Mesendoderm (in vitro differentiated cells): ENCODE measurements at regions not wholly inside any gene's neighbourhood (a gene's known extent, or its start where the extent isn't known, plus 50 kb on each side); places are given as distances from the start of the nearest gene placed in this dataset.

Experiments
- DNase-seq: peaks from one replicate; pipeline ENCODE4 v3.0.0; 2013
- H2AK5ac ChIP-seq: 2 replicates; pipeline ENCODE4 v1.6.1; 2013; ENCODE audit warnings: low read length, inconsistent platforms
- H2BK120ac ChIP-seq: 2 replicates; pipeline ENCODE4 v1.6.1; 2013; ENCODE audit warnings: low read depth, mild to moderate bottlenecking, low read length, moderate library complexity, mixed read lengths
- H2BK15ac ChIP-seq: replicated peaks from 2 replicates; pipeline ENCODE4 v1.6.1; 2013; ENCODE audit warnings: low read depth, mild to moderate bottlenecking, moderate library complexity
- H2BK5ac ChIP-seq: 2 replicates; pipeline ENCODE4 v1.6.1; 2013; ENCODE audit warnings: low read length, inconsistent platforms
- H3K18ac ChIP-seq: 2 replicates; pipeline ENCODE4 v1.6.1; 2013; ENCODE audit warnings: mild to moderate bottlenecking, low read length, mixed read lengths
- H3K23ac ChIP-seq: one replicate; pipeline ENCODE4 v1.6.1; 2013; ENCODE audit warnings: low read length
- H3K27ac ChIP-seq: 2 replicates; pipeline ENCODE4 v1.5.1; 2013; ENCODE audit warnings: low read depth, mild to moderate bottlenecking, inconsistent platforms, low read length, moderate library complexity
- H3K27me3 ChIP-seq: 2 replicates; pipeline ENCODE4 v1.6.1; 2013; ENCODE audit warnings: low read length, control low read depth, mild to moderate bottlenecking, inconsistent platforms; ENCODE audit not compliant: insufficient read depth, poor library complexity
- H3K36me3 ChIP-seq: 2 replicates; pipeline ENCODE4 v1.6.1; 2013; ENCODE audit warnings: low read length, inconsistent platforms; ENCODE audit not compliant: control insufficient read depth, insufficient read depth
- H3K4ac ChIP-seq: one replicate; pipeline ENCODE4 v1.6.1; 2013; ENCODE audit warnings: low read depth, mild to moderate bottlenecking, low read length, moderate library complexity
- H3K4me1 ChIP-seq: 2 replicates; pipeline ENCODE4 v1.6.1; 2013; ENCODE audit warnings: low read depth, low read length, inconsistent platforms; ENCODE audit not compliant: control insufficient read depth
- H3K4me2 ChIP-seq: 2 replicates; pipeline ENCODE4 v1.6.1; 2013; ENCODE audit warnings: low read length
- H3K4me3 ChIP-seq: 2 replicates; pipeline ENCODE4 v1.5.1; 2013; ENCODE audit warnings: mild to moderate bottlenecking, low read length
- H3K56ac ChIP-seq: one replicate; pipeline ENCODE4 v1.6.1; 2013; ENCODE audit warnings: low read length
- H3K79me1 ChIP-seq: 2 replicates; pipeline ENCODE4 v1.6.1; 2013; ENCODE audit warnings: low read length, inconsistent platforms
- H3K79me2 ChIP-seq: 2 replicates; pipeline ENCODE4 v1.6.1; 2013; ENCODE audit warnings: mild to moderate bottlenecking, low read length; ENCODE audit not compliant: control insufficient read depth, insufficient read depth
- H3K9ac ChIP-seq: 2 replicates; pipeline ENCODE4 v1.6.1; 2013; ENCODE audit warnings: low read length, inconsistent platforms
- H4K5ac ChIP-seq: one replicate; pipeline ENCODE4 v1.6.1; 2013; ENCODE audit warnings: low read length
- H4K8ac ChIP-seq: one replicate; pipeline ENCODE4 v1.6.1; 2013; ENCODE audit warnings: low read depth, mild to moderate bottlenecking, control low read depth, low read length, moderate library complexity
- WGBS: extraction: QIAGEN DNeasy Blood & Tissue Kit; methylation state at CpG from one replicate; pipeline ENCODE4 v1.1.7; 2013; ENCODE audit warnings: low lambda C conversion rate, missing lambda C conversion rate; ENCODE audit not compliant: insufficient coverage; ENCODE audit errors: extremely low coverage; 5-methylcytosine and 5-hydroxymethylcytosine counted together

DNA sequence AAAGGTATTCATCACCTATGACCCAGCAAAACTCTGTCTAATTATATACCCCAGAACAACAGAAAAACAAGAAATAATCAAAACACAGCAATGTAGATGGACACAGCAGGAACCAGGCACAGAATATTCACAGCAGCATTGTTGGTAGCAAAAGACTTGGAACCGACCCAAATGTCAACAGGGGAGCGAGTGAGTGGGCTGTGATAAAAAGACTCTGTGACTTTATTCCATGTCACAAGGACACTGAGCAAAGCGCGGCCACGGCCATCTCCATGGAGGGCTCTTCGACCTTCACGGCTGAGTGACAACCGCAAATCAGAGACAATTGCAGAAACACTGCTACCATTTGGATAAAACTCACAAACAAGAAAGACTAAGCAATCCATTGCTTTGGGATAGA is 1373.1 kb downstream of the TBC1D22A start:
- Histone ChIP-seq H3K4ac (no peak overlapping the region), H3K4me3 (no peak overlapping the region), H2BK15ac (no peak overlapping the region), H2AK5ac (no peak overlapping the region), H4K8ac (no peak overlapping the region), H3K36me3 (no peaks in the 10 kb centered on the region), H3K79me1 (no peaks in the 10 kb centered on the region), H2BK5ac (no peak overlapping the region), H3K4me1 (no peaks in the 10 kb centered on the region), H3K23ac (no peak overlapping the region), H3K4me2 (no peak overlapping the region), H4K5ac (no peak overlapping the region), H2BK120ac (no peak overlapping the region), H3K27ac (no peak overlapping the region), H3K18ac (no peak overlapping the region), H3K56ac (no peak overlapping the region), H3K9ac (no peak overlapping the region), H3K79me2 (no peaks in the 10 kb centered on the region), H3K27me3 (no peaks in the 10 kb centered on the region)
- no peak for DNase-seq
- no CpG with 5 or more reads among the region's 8 CpGs for WGBS

DNA sequence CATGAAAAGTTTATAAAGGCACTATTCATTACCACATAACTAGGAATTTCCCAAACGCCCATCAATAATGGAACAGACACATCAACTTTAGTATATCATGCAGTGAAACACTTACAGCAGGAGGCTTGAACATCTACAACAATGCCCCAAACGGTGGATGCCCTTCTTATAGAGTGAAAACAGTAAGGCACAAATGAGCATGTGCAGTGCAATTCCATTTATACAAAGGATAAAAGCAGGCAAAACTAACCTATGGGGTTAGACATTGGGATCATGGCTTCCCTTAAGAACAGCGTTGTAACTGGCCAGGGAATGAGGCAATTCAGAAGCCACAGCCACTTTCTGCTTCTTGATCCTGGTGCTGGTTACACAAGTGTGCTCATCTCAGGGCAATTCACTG is 1363.0 kb downstream of the TBC1D22A start:
- Histone ChIP-seq H2BK5ac (no peak overlapping the region), H3K4me1 (no peaks in the 10 kb centered on the region), H3K27me3 (no peaks in the 10 kb centered on the region), H3K4me3 (no peak overlapping the region), H3K4ac (no peak overlapping the region), H3K4me2 (no peak overlapping the region), H3K36me3 (no peaks in the 10 kb centered on the region), H3K9ac (no peak overlapping the region), H4K5ac (no peak overlapping the region), H3K27ac (no peak overlapping the region), H3K23ac (no peak overlapping the region), H3K79me2 (no peaks in the 10 kb centered on the region), H2BK15ac (no peak overlapping the region), H3K79me1 (no peaks in the 10 kb centered on the region), H2BK120ac (no peak overlapping the region), H4K8ac (no peak overlapping the region), H3K56ac (no peak overlapping the region), H2AK5ac (no peak overlapping the region), H3K18ac (no peak overlapping the region)
- WGBS = no CpG with 5 or more reads among the region's 3 CpGs
- no peak for DNase-seq

DNA sequence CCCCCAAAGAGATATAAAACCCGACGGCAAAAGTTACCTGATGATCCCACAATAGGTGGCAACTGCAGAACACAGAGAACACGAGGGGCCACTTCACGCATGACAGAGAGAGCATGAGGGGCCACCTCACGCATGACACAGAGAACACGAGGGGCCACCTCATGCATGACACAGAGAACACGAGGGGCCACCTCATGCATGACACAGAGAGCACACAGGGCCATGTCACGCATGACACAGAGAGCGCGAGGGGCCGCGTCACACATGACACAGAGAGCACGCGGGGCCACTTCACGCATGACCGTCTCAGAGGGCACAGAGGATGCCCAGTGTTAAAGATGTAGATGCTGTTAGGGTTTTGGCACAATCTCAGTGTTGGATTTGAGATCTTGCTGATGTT is 1359.5 kb downstream of the TBC1D22A start:
- H3K4me1 ChIP-seq = no peaks in the 10 kb centered on the region
- no peak overlapping the region for H3K23ac ChIP-seq
- no peak overlapping the region for H2AK5ac ChIP-seq
- no CpG with 5 or more reads among the region's 16 CpGs for WGBS
- no peak overlapping the region for H4K8ac ChIP-seq
- no peak overlapping the region for H2BK5ac ChIP-seq
- H3K4ac ChIP-seq = no peak overlapping the region
- no peak overlapping the region for H3K56ac ChIP-seq
- no peaks in the 10 kb centered on the region for H3K79me2 ChIP-seq
- no peaks in the 10 kb centered on the region for H3K27me3 ChIP-seq
- H3K27ac ChIP-seq = no peak overlapping the region
- no peaks in the 10 kb centered on the region for H3K79me1 ChIP-seq
- H3K4me2 ChIP-seq = no peak overlapping the region
- no peaks in the 10 kb centered on the region for H3K36me3 ChIP-seq
- H2BK15ac ChIP-seq = no peak overlapping the region
- no peak overlapping the region for H3K9ac ChIP-seq
- H3K18ac ChIP-seq = no peak overlapping the region
- no peak overlapping the region for H3K4me3 ChIP-seq
- no peak overlapping the region for H2BK120ac ChIP-seq
- DNase-seq = no peak
- no peak overlapping the region for H4K5ac ChIP-seq

DNA sequence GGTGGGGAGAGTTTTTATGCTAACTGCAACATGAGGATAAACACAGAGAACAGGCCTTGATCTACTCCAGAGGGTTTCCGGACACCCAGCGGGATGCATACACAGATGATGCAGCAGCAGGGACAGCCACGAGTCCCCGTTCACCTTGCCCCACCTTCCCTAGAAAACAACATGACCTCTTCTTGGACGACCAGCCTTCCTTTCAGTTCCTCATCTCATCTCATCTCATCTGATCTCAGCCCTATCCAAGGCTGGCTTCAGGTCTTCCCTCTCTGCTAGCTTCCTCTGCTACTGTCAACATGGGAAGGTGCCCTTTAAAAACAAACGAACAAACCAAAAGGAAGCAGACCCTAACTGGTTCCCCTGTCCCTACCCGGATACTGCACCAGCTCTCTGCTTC is 1356.2 kb downstream of the TBC1D22A start:
- H2AK5ac ChIP-seq = no peak overlapping the region
- no peak overlapping the region for H2BK120ac ChIP-seq
- no peaks in the 10 kb centered on the region for H3K36me3 ChIP-seq
- no peaks in the 10 kb centered on the region for H3K27me3 ChIP-seq
- H3K23ac ChIP-seq = no peak overlapping the region
- no peaks in the 10 kb centered on the region for H3K4me1 ChIP-seq
- no peaks in the 10 kb centered on the region for H3K79me2 ChIP-seq
- no peak overlapping the region for H2BK15ac ChIP-seq
- no peak overlapping the region for H3K4me2 ChIP-seq
- H3K27ac ChIP-seq = no peak overlapping the region
- WGBS = no CpG with 5 or more reads among the region's 7 CpGs
- no peak overlapping the region for H3K18ac ChIP-seq
- H3K79me1 ChIP-seq = no peaks in the 10 kb centered on the region
- no peak overlapping the region for H3K4ac ChIP-seq
- H3K9ac ChIP-seq = no peak overlapping the region
- no peak overlapping the region for H3K4me3 ChIP-seq
- no peak overlapping the region for H4K5ac ChIP-seq
- DNase-seq = no peak
- no peak overlapping the region for H3K56ac ChIP-seq
- no peak overlapping the region for H2BK5ac ChIP-seq
- no peak overlapping the region for H4K8ac ChIP-seq

DNA sequence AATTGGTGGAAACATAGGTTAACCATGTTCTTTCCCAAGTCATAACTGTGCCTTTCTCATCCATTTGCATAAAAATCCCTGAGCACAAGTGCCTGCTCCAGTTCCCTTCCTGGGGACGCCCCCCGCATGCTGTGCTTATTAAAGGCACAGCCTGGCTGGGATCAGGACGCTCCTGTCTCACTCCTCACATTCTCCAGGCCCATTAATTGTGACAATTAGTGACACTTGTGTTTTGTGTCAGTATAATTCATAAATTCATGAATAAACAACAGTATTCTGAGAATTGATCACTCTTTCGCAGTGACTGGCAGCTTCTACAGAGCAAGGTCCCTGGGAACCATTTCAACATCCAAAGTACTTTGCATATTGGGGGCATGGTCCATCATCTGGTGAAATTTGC is 1354.4 kb downstream of the TBC1D22A start:
- Histone ChIP-seq H3K79me1 (no peaks in the 10 kb centered on the region), H3K4me3 (no peak overlapping the region), H2BK15ac (no peak overlapping the region), H3K18ac (no peak overlapping the region), H4K5ac (no peak overlapping the region), H3K23ac (no peak overlapping the region), H2BK120ac (no peak overlapping the region), H3K9ac (no peak overlapping the region), H3K56ac (no peak overlapping the region), H3K4me1 (no peaks in the 10 kb centered on the region), H4K8ac (no peak overlapping the region), H3K27me3 (no peaks in the 10 kb centered on the region), H2AK5ac (no peak overlapping the region), H3K79me2 (no peaks in the 10 kb centered on the region), H3K27ac (no peak overlapping the region), H3K4ac (no peak overlapping the region), H2BK5ac (no peak overlapping the region), H3K4me2 (no peak overlapping the region), H3K36me3 (no peaks in the 10 kb centered on the region)
- no peak for DNase-seq
- no CpG with 5 or more reads among the region's 4 CpGs for WGBS

DNA sequence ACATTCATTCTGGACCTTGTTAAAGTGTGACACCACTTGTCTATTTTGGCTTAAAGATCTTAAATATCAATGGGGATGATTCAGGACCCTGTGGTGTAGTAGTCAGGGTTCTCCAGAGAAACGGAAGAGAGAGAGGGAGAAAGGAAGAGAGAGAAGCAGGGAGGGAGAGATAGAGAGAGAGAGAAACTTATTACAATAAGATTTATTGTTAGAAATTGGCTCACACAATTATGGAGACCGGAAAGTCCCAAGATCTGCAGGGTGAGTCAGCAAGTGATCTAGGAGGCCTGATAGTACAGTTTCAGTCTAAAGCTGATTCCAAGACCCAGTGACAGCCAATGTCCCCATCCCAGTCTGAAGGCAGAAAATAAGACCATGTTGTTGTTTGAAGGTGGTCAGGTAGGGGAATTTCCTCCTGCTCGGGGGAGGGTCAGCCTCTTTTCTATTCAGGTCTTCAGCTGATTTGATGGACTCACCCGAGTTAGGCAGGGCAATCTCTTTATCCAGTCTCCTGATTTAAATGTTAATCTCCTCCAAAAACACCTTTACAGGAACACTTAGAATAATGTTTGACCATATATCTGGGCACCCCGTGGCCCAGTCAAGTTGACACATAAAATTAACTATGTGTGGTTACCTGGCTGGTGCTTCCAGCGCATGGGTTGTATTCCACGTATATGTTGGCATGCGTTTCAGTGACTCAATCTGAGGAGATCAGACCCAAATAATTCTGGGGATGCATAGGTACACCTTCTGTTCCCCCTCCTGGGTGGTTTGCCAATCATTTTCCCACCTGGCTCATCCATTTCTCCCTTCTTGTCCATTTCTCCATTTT is 1350.5 kb downstream of the TBC1D22A start:
- Histone ChIP-seq H2AK5ac (no peak overlapping the region), H4K5ac (no peak overlapping the region), H3K79me1 (no peaks in the 10 kb centered on the region), H3K4ac (no peak overlapping the region), H4K8ac (no peak overlapping the region), H3K9ac (no peak overlapping the region), H3K56ac (no peak overlapping the region), H3K18ac (no peak overlapping the region), H3K79me2 (no peaks in the 10 kb centered on the region), H3K4me2 (no peak overlapping the region), H2BK5ac (no peak overlapping the region), H3K4me1 (no peaks in the 10 kb centered on the region), H2BK15ac (no peak overlapping the region), H3K36me3 (no peaks in the 10 kb centered on the region), H2BK120ac (no peak overlapping the region), H3K4me3 (no peak overlapping the region), H3K27me3 (no peaks in the 10 kb centered on the region), H3K23ac (no peak overlapping the region), H3K27ac (no peak overlapping the region)
- WGBS = no CpG with 5 or more reads among the region's 8 CpGs
- no peak for DNase-seq
